ENCODE measurements at regions not wholly inside any gene's neighbourhood (a gene's known extent, or its start where the extent isn't known, plus 50 kb on each side); places are given as distances from the start of the nearest gene placed in this dataset.

DNA sequence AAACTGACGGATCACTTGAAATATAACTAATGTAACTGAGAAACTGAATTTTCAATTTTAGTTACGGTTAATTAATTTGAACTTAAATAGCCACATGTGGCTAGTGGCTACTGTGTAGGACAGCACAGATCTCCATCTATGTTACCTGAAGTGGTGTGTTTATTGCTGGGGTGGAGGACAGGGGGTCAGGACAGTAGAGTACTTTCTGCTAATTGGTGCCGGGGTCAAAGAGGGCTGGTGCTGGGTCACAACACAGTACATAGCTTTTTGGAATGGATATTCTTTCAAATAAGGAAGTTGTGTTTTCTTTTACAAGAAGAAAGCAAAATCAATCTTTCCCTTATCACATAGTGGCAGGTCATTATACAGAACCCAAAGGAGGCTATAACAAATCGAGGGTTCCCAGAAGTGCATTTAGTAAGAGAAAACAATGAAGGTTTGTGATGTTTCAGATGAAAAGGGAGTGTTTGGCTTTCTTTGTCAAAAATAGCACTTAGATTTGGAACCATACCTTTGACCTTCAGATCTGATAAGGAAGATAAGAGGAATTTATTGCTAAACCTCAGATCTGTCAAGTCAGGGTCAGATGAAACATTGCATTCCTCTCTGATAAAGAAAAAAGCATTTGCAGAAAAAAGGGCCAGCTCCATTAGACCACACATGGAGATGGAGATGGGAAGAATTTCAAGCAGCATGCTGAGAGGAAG lies 384.5 kb downstream of the AASDHPPT start:
- DNase-seq (ENCODE audit: low spot score): peak; percentile 12

DNA sequence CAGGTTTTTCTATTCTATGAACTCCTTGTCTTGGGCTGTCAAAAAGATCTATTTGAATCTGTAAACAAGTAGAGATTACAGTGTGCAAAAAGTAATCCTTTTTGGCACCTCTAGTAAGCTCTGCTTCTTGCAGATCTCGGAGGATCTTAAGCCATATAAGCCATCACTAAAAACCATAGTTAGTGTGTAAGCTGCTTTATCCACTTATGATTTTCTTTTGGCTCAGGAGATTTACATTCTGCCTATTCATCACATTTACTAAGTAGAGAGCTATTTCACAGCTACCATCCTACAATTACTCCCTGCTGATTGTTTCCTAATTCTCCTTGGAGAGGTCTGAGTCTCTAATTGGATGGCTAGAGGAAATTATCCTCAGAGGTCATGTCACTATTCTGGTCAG lies 385.7 kb downstream of the AASDHPPT start:
- DNase-seq (ENCODE audit: low spot score): no peak

DNA sequence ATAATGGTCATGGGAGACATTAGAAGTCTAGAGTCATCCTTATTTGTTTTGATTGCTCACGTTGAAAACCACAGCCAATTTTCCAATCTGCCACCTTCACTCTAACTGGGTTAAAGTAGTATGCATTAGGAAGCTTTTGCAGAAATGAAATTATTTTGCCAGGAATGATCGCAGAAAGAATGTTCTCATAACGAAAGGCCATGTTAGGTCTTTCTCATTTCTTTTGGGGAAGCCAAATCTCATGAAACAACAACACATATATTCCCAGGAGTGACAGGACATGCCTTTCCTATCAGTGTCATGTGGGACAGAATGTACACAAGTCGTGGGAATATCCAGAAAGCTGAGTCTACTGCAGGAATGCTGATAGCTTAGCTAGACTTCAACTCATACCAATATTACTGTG lies 386.3 kb downstream of the AASDHPPT start:
- DNase-seq (ENCODE audit: low spot score): no peak

DNA sequence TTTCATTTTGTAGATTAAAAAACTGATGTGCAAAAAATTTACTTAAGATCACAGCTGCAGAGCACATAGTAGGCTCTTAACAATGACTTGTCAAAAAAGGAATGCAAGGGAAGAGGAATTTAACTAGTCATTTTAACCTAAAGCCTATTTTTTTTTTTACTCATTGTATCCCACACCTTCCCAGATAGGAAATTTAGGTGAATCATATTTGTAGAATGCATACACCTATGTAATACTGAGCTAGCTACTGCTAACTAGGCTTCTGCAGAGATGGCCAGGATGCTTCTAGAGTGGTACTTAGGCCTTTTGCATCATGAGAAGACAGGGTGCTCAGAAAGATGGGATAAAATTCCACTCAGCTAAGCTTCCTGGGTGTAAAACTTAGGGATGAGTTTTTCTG lies 387.3 kb downstream of the AASDHPPT start:
- DNase-seq (ENCODE audit: low spot score): no peak

DNA sequence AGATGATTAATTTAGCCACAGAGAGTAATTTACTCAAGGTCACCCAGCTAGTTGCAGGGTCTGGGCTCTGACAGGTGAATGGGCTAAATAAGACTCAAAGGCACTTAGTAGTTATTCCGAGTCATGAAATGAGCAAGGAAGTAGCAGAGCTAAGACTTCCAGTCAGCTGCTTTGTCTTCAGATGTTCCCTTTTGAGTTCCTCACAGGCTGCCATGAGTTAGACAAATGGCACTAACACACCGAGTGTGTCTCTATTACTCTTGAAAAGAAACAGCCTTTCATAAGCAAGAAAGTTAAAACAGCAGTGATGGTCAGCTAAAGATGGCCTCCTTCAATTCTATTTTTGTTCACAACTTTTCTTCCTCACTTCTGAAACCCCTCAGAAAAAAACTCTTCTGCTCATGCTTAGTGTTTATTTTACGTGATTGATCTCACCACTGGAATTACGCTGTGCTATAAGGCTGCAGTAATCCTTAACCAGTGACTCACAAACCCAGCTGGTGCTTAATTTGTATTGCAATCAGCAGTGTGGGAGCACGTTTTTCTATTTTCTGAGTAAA lies 389.1 kb downstream of the AASDHPPT start:
- DNase-seq (ENCODE audit: low spot score): no peak

DNA sequence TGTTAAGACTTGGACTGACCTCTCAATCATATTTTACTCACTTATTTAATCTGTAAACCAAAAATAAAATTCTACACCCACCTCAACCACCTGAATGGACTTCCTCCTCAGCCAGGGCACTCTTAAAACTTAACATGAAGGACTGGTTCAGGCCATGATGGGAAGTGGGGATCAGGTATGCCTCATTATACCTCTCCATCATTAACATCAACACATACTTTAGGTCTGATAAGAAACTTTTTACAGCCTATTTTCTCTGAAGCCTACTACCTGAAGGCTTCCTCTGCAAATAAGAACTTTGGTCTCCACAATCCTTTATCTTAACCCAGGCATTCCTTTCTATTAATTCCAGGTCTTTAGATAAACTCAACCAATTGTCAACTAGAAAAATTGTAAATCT lies 390.0 kb downstream of the AASDHPPT start:
- DNase-seq (ENCODE audit: low spot score): no peak

DNA sequence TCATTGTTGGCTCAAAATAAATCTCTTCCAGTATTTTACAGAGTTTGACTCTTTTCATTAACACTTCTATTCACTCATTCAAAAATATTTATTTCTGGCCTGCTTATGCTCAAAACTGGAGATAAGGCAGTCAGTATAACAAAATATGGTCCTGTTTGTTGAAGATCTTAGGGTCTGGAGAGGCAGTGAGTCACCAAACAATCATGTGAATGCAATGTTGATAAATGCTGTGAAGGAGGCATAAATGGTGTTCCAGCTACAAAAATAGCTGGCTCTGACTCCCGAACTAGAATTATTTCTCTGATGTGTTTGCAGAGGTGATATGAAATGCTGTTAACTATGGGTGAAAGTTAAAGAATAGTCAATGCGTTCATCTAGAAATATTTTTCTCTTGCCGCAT lies 390.6 kb downstream of the AASDHPPT start:
- DNase-seq (ENCODE audit: low spot score): no peak

DNA sequence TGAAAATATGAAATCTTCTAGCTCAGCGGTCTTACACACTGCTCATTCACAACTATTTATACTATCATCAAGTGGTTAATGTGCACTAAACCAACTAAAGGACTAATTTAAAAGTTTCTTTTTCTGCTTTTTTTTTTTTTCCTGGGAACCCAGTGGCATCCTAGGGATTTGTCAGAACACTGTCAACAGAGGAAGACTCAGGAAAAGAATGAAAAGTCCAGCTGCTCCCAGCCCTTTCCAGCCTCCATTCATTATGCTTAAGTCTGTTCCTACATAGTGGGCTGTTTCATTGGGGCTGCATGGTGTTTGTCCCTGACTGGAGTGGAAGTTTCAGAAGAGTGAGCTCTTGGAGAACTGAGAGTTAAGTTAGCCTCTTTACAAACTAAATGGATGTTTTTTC lies 391.1 kb downstream of the AASDHPPT start:
- DNase-seq (ENCODE audit: low spot score): no peak

DNA sequence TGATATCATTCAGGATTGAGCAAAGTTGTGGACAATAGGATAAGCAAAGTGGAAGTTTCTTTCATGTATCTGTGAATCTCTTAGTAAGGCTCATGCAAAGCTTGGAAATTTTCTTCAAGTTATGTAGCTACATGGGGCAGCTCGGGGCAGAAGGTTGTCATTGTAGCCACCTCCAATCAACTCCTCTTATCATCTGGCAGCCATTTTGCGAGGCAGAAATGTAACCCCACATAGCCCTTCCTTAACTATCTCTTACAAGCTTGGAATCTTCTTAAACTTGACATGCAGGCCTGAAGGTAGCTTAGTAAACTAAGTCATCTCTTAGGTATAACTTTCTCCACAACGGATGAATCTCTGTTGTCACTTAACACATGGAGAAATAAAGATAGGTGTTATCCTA lies 392.8 kb downstream of the AASDHPPT start:
- no peak for DNase-seq (ENCODE audit: low spot score)

DNA sequence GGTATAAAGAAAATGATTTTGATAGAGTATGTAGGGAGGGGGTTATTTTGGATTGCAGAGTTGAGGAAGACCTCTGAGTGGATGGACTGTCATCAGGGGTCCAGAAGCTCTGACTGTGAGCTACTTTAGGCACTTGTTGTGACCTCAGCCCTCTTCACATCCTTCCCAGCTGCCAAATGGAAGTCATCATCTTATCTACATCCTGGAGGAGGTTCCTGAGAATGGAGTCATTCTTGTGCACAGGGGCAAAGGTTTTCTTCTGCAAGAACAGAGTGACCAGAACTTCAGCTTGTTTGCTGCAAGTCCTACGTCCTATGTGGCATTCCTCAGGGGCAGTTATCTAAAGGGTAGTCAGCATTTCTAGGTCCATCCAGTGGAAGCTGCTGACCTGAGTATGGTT lies 393.8 kb downstream of the AASDHPPT start:
- DNase-seq (ENCODE audit: low spot score): no peak

DNA sequence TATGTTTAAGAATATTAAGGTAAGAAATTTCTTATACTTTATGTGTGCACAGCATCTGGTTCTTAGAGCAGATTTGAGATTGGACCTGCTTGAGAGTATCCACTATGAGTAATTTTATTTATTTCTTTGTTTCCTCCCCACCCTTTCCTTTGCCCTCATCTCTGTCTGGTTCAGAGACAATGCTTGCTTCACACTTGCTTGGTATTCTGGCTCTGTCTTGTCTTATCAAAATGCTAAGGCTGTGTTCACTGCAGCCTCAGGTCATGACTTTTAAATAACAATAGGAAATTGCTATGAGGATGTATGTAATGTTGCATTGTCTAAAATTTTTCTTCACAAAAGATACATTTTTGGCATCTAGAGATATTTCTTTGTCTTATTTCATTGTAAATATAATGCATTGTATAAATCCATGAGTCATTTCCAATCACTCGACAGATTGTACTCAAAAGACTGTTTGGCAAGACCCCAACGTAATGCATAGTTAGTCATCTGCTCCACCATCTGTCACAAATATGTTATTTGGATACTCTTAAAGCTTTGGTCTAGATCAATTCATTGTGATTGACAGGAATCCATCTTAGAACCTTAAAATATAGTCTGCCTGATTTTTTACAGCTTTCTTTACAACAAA lies 395.7 kb downstream of the AASDHPPT start:
- no peak for DNase-seq (ENCODE audit: low spot score)

DNA sequence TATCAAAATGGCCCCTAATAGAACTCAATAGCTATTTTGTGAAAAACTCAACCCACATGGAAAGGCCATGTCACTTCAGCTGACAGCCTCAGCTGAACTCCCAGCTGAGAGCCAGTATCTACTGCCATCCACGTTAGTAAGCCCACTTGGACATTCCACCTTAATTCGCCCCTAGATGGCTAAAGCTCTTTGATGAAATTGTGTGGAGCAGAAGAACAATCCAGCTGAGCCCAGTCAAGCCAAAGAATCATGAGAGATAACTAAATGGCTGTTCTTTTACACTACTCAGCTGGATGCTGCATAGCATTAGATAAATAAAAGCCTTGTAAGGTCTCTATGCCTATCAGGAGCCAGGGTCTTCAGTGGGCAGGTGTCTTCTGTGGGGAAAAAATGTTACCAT lies 396.8 kb downstream of the AASDHPPT start:
- DNase-seq (ENCODE audit: low spot score): no peak

DNA sequence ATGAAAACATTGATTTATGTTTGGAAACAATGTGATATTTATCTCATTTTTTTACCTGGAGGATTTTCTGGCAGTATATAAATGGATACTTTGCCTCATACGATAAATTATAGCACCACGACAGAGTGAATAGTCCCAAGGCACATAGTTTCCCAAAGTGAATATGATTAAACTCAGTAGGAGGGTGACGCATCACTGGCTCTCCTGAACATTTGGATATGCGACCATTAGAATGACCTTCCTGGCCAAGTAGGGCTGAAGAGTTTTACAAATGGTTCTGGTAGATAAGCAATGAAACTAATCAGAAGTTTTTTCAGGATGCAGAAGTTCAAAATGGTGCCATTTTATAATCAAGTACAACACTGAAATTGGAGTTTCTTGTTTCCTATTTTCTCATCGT lies 397.7 kb downstream of the AASDHPPT start:
- DNase-seq (ENCODE audit: low spot score): no peak

DNA sequence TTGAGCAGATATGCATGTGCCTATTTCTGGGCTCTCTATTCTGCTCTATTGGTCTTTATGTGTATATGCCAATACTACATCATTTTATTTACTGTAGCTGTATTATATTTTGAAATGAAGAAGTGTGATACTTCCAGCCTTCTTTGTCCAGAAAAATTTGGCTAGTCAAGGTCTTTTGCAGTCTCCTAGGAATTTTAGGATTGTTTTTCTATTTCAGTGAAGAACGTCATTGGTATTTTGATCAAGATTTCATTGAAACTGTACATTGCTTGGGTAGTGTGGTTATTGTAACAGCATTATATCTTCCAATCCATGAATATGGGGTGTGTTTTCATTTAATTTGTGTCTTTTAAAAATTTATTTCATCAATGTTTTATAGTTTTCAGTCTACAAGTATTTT lies 400.3 kb downstream of the AASDHPPT start:
- no peak for DNase-seq (ENCODE audit: low spot score)

DNA sequence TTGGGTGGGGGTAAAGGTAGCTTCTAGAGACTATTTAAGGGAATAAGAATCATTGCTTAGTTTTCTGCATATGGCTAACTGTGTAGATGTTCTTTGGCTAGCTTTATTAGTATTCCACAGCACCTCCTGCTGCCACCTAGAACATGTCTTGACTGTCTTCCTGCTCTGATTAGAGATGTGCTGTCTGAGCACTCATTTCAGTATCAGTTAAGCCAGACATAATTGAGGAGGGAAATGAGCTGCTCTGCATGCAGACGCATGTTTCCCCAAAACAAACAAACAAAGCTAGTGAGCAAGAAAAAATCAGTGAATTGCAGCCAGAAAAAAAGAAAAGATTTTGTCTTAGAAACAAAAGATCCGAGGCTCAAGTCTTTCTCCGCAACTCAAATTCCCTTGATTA lies 402.2 kb downstream of the AASDHPPT start:
- DNase-seq (ENCODE audit: low spot score): no peak

DNA sequence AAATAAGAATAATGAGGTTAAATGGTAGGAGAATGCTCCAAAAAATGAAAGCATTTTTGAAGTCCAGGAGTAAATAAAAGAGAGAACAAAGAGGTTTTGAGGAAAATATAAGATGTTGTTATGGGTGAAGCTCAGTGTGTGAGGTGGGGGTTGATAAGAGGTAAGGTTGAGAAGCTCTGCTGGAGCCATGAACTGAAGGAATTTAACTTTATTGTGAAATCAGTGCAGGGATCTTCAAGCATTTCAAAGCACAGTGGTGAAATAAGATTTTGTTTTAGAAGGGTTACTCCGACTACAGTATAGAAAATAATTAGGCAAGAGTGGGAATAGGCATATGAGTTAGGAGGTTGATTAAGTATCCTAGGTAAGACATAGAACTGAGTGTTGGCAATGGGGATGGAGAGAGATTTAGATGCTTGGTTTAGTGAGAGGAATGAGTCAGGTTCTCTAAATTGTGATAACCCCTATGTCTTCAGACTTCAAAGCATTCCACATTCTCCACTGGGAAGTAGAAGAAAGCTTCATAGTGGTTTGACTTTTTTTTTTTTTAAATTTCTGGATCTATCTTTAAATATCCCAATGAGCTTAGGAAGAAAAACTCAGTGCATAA lies 403.2 kb downstream of the AASDHPPT start:
- peak; percentile 48 for DNase-seq (ENCODE audit: low spot score)

DNA sequence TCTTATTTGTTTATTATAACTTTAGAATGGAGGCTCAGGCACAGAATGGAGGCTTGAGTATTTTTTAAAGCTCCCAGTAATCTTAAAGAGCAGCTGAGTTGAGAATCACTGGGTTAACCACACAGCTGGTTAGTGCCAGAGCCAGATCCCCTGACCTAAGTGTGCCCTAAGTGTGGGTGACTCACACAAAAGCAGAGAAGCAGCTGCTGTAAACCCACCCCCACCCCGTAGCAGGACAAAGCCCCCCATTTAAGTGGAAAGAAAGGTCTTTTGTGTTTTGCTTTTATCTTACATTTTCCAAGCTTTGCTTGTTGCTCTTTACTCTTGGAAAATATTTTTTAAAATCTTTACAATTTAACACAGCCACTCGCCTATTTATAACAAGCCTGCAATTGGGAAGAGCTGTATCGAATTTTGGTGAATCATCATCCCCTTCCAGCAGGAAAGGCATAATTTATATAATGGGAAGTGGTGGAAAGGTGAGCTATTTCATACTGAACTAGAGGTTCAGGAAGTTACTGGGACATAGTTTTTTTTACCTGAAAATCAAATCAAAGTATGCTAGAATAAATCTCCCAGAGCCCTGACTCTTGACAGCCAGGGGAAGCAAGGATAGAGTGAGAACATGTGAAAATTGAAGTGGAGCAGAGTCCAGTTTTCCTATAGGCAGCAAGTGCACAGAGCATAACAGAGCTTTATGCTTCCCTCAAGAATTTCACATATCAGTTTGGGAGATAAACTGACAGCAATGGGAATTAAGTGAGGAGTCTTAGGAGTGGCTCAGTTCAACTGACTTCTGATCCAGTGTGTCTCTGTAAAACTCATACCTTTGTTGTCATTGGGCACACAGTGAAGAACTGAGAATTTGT lies 405.7 kb downstream of the AASDHPPT start:
- peak; percentile 75 for DNase-seq (ENCODE audit: low spot score)

DNA sequence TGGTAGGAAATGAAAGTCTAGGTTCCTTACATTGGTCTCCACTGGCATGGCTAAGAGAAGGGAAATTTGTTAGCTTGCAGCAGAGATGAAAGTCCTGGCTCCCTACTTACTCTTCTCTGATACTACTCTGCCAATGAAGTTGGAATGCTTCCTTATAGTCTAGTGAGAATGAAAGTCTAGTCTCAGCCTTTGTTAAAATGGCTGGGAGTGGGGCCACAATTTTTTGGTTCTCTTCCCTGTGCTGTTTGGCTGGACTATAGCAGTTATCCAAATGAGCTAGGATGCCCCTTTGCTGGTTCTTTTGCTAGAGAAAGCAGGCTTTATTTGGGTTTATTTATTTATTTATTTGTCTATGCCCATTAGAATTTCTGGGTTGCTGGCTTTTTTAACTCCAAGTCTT lies 414.3 kb downstream of the AASDHPPT start:
- no peak for DNase-seq (ENCODE audit: low spot score)

DNA sequence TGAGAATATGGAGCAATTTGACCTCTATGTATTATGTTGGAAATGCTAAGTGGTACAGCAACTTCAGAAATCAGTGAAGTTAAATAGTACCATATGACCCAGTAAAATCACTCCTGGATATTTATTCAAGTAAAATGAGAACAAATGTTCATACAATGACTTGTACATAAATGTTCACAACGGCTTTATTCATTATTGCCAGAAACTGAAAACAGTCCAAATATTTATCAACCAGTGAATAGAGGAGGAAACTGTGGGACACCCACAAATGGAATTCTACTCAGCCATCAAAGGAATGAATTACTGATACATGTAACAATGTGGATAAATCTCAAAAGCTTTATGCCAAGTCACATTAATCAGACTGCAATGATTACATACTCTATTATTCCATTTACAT lies 416.3 kb downstream of the AASDHPPT start:
- DNase-seq (ENCODE audit: low spot score): peak; percentile 24

DNA sequence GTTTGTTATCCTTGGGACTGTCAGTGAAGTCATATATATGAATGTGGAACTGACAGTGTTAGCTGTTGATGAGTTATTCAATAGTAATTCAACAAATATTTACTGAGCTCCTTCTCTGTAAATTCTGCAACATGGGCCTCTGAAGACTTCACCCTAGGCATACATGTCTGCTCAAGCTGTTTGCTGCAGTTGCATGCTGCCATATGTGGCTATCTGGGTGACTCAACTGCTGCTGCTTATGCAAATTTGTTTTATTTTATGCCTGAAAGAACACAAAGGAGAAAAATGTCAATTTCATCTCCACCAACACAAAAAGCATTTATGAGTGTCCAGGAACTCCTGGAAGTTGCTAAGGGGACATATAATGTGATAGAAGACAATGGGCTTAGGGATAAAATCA lies 417.6 kb downstream of the AASDHPPT start:
- DNase-seq (ENCODE audit: low spot score): no peak

DNA sequence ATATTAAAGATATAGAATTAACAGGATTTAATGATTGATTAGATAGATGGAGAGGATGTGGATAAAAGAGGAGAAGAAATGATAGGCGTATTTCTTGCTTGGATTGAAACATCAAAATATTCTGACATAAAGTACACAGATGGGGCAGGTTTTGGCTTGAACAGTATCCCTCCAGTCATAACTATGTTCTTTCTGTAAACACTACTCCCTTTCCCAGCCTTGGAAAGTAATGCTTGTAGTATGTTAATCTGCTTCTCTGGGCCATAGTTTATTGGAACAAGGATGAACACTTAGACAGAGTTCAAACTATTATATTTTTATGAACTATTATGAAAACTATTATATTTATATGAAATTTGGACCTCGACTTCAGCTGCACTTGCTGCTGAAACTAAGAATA lies 419.2 kb downstream of the AASDHPPT start:
- no peak for DNase-seq (ENCODE audit: low spot score)

DNA sequence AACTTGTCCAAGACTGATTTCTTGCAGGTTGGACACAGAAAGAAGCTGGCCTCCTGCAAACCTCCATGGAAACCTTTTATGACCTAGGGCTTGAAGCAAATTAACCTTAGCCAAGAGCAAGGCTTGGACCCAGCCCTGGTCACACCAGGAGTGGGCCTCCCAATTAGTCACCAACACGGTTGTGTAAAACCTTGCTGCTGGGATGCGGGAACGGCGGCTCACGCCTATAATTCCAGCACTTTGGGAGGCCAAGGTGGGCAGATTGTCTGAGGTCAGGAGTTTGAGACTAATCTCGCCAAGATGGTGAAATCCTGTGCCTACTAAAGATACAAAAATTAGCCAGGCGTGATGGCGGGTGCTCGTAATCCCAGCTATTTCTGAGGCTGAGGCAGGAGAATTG lies 419.9 kb downstream of the AASDHPPT start:
- DNase-seq (ENCODE audit: low spot score): no peak

Measured in COLO829 (cell line).